A549 (cell line): ENCODE measurements at regions not wholly inside any gene's neighbourhood (a gene's known extent, or its start where the extent isn't known, plus 50 kb on each side); places are given as distances from the start of the nearest gene placed in this dataset.

ENCODE experiments used
- EP300 ChIP-seq, 2 experiments: fragments of >200 bp; sonication (Bioruptor Twin); formaldehyde crosslinking; IDR thresholded peaks; 2 replicates in 1 of 2; 3 replicates in 1 of 2; pipeline ENCODE4 v1.6.1; 2016 to 2017
- MAZ ChIP-seq: fragments of 150-350 bp; IDR thresholded peaks from 2 replicates; pipeline ENCODE4 v1.6.1; 2014; ENCODE audit warnings: antibody characterized with exemption, low read depth, low read length, borderline replicate concordance
- TF ChIP-seq, protein P1 (sequence below): fragments of >200 bp; sonication (Bioruptor Twin); formaldehyde crosslinking; IDR thresholded peaks from 3 replicates; pipeline ENCODE4 v1.5.1; 2016

DNA sequence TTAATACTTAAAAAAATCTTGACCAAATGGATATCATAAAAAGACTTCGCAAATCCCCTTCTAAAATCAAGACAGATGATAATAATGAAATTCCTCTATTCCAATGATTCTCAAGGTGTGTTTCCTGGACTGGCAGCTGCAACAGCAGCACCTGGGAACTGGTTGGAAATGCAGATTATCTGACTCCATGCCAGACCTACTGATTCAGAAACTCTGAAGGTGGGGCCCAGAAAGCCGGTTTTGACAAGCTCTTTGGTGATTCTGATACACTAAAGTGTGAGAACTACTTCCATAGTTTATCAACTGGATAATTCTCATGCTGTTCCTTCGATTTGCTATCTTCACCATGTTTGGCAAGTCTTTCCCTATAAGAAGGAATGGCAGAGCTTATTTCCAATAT, 252.1 kb downstream of the COL12A1 start:
- TF ChIP-seq MAZ (no peak), EP300 (IDR thresholded peaks at IDR 0.05) (no peak)
- TF ChIP-seq, protein P1, sequence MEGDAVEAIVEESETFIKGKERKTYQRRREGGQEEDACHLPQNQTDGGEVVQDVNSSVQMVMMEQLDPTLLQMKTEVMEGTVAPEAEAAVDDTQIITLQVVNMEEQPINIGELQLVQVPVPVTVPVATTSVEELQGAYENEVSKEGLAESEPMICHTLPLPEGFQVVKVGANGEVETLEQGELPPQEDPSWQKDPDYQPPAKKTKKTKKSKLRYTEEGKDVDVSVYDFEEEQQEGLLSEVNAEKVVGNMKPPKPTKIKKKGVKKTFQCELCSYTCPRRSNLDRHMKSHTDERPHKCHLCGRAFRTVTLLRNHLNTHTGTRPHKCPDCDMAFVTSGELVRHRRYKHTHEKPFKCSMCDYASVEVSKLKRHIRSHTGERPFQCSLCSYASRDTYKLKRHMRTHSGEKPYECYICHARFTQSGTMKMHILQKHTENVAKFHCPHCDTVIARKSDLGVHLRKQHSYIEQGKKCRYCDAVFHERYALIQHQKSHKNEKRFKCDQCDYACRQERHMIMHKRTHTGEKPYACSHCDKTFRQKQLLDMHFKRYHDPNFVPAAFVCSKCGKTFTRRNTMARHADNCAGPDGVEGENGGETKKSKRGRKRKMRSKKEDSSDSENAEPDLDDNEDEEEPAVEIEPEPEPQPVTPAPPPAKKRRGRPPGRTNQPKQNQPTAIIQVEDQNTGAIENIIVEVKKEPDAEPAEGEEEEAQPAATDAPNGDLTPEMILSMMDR = no peak
